ENCODE measurements at regions not wholly inside any gene's neighbourhood (a gene's known extent, or its start where the extent isn't known, plus 50 kb on each side); places are given as distances from the start of the nearest gene placed in this dataset.

DNA sequence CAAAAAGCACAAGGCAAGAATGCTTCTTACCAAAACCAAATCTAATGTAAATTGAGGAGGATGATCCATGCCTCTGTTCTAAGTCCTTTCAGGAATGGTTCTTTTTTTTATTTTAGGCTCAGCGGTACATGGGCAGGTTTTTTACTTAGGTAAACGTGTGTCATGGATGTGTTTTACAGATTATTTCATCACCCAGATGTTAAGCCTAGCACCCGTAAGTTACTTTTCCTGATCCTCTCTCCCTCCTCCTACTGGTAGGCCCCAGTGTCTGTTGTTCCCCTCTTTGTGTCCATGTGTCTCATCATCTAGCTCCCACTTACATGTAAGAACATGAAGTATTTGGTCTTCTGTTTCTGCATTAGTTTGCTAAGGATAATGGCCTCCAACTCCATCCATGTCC, 289.2 kb upstream of the THBS1 start:
- ATAC-seq: no peak

DNA sequence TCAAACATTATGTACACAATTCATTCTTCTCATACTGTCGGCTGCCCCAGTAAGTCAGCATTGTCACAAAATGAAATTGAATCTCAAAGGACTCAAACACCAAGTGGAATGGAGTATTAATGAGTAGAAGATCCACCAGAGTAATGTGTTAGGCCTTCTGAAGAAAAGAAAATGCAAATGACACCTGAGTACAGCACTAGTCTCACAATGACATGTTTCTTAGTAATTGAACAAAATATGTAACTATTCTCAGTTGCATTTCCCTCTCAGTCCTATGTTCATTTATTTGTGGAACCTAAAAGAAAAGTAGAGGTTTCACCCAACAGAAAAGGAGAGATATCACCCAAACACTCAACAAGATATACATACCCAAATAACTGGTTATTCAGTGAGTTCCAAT, 283.9 kb upstream of the THBS1 start:
- no peak for ATAC-seq

DNA sequence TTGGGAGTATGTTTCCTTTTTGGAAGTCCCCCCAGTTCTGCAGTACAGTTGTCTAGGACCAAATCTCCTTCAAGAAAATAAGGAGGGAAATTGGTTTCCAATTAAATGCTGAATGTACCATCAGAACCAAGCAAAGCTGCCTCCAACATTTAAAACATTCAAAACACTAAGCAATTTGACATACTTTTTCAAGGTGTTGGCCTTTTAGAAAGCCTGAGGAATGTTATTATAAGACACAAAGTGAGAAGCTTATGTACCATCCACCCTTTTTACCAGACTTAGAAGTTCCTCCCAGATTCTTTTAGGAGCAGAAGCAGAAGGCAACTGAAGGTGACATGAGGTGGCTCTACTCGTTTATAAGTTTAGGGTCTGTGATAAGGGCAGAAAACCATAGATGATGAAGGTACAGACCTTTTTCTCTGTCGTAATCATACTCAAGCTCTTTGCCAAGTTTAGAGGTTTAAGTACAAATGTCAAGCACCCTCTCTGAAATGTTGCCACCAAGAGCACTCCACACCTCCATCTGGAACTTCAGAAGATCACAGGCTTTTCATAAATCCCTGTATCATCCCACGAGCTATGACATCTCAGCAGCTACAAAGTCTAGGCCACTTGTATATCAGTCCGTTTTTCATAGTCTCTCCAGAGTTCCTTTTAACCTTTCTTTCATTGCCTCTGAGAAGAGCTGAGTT, 282.5 kb upstream of the THBS1 start:
- no peak for ATAC-seq

DNA sequence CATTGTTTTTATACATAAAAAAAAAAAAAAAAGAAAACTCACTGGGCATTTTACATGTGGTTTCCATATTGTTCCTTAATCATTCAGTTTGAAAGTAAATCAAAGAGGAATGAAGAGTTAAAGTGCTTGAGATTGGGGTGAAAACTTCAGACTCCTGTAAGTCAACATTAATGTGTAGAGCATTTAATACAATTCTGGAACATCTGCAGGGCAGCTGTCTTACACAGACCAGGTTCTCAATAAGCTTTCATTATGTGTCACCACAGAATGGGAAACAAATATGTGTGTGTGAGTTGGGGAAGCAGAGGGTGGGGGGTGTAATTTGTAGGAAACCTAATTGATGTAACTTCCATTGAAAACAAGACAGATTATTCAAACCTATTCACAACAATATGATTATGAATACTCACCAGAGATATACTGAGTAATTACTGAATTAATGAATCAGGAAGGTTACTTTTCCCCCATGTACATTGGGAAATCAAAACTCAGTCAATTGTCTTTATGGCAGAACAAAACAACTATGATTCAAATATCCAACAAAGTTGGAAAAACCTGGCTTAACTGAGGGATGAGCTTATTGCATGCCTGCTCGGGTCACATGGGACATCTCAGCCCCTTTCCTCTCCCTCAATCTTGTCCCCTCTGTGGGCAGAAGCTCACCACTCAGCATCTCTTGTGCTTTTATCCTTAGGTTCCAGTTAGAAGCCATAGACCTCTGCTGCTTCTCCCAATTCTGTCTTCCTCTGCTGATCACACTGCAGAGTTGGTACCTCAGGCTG, 281.2 kb upstream of the THBS1 start:
- ATAC-seq: no peak

DNA sequence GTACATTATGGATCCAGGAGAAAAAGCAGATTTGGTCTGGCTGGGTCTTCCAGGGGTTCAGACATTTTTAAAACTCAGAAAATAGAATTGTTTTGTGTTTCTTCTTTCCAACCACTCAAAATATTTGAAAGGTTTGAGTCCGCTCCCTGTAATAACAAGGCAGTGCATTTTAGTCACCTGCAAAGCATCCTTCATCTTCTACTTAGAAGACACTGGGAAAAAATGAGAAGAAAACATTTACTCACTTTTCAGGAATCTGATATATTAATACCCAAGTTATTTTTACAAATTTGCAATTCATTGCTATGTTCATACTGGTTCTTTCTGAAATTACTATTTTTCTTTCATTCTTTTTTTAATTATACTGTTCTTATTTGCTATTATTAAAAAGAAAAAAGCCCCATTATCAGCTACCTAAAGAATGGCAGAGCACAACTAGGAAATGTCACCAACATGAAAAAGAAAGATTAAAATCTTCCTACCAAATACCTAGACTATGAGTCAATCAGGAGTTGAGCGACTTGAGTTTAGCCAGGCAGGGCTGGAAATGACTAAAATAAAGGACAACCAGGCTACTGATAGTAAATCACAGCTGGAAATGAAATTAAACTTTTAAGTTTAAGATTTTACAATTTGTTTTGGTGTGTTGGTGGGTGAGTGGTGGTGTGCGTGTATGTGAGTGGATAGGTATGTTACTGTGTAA, 280.3 kb upstream of the THBS1 start:
- no peak for ATAC-seq

DNA sequence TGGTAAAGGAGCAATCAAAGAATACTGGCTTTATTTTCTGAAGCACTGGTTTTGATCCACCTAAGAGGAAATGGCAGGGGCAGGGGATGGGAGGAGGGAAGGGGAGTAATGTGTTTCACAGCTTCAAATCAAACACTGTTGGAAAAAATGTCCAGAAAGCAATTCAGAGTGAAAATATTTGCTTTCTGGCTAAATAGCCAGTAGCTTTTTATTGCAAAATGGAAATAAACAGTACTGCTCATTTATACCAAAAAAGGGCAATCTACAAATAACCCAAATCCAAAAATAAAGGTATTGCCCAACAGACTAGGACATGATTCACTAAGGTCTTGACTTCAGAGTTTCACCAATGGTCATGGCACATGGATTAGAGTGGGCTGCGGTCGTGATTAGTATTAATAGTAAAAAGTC, 279.3 kb upstream of the THBS1 start:
- no peak for ATAC-seq

DNA sequence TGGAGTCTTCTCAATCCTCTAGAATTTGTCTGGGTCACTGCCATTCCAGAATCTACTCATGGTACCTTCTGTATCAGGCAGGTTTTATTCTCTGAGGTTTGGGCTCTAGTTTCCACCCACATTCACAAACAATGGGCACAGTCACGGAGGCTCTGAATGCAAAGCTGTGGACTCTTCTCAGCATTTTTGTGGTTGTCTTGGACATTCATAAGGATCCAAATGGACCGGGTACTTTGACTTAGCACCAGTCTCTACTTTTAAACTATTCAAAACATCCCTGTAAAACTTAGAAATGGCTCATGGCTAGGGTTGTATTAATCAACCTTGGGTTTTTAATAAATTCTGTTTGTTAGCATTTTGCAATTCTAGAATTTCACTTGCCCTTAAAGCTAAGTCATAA, 277.9 kb upstream of the THBS1 start:
- ATAC-seq: no peak

DNA sequence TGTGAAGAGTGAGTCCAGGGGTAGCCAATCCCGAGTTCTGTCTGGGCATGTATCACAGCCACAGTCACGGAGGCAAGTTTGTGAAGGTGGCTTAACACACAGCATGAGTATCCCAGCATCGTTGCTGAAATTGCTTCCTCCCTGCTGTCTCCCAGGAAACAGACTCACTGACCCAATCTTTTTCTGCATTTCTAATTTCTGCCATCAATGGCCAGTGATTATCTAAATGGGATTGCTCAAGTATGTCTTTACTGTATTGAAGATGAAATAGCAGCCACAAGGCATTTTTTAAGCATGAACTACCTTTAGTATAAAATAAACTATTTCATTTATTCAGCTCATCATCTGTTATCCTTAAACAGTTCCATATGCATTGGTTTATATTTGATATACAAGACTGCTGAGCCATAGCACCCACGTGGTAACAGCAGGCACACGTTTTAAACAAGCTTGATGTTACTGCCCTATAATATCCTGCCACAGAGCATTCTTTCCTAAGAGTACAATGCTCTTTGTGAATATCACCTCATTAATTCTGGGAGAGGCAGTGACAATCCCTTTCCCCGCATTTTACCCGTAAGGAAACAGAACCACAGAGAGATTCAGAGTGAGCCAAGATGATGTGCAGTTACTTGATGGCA, 276.6 kb upstream of the THBS1 start:
- no peak for ATAC-seq

DNA sequence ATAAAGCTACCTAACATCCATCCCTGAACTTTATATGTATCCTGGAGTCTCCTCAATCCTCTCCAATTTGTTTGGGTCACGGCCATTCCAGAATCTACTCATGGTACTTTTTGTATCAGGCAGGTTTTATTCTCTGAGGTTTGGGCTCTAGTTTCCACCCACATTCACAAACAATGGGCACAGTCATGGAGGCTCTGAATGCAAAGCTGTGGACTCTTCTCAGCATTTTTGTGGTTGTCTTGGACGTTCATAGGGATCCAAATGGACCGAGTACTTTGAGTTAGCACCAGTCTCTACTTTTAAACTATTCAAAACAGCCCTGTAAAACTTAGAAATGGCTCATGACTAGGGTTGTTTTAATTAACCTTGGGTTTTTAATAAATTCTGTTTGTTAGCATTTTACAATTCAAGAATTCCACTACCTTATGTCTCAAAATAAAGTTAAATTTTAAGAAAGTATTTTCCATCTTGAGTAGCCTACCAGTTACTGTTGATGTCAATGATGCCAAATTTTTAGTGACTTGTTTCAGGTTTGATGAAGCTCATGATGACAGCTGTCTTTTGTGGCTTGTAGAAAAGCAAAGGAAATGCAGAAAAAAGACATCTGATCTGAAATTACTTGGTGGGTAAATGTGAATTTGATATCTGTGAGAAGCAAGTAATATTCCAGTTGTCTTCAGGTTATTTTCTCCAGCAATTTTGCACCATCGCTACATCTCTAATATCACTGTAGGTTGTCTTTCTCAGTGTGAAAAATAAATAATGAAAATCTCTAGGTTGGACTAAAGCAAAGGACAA, 275.7 kb upstream of the THBS1 start:
- no peak for ATAC-seq

DNA sequence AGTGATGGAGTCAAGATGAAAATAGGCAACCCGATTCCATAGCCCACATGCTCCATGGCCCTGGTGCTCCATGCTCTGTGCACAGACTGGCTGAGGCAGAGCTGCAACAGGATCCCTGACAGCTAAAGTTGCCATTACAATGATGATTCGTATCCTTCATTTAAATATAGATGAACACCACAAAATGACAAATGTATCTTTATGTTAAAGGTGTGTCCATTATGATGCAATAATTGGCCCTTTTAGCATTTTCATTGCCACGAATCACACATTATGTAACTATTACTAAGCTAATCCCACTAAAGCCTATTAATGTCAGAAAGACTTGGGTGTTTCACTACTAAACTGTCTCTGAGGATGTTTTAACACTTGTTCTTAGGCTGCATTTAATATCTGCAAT, 270.2 kb upstream of the THBS1 start:
- no peak for ATAC-seq

DNA sequence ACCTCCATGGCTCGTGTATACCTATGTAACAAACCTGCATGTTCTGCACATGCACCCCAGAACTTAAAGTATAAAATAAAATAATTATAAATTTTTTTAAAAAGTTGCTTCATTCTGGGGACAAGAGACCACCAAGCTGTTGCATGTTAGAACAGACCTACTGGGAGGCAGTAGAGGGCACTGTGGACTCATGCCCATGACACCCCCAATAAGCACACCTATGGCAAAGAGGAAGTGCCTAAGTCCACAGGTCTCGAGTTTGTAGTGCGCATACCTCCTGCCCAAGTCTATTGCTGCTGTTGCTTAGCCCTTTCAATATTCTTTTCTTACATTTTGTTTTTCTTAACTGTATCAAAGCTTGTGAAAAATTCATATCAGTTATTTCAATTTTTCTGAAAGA, 267.9 kb upstream of the THBS1 start:
- ATAC-seq: no peak

DNA sequence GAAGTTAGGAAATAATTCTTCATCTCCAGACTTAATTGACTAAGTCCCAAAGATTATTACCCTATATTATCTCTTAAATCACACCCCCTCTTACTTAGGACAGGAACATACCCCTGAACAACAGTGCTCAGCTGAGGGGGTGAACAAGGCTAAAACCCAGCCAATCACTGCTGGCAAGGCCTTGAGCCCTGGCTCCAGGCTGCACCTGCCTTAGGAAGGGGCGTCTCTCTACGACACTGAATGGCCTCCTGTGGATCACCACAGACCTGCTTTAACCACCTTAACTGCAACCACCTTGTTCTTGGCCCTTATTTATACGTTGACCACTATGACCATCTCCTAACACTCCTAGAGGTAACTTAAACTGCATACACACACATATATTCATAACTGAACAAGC, 267.4 kb upstream of the THBS1 start:
- ATAC-seq: no peak

DNA sequence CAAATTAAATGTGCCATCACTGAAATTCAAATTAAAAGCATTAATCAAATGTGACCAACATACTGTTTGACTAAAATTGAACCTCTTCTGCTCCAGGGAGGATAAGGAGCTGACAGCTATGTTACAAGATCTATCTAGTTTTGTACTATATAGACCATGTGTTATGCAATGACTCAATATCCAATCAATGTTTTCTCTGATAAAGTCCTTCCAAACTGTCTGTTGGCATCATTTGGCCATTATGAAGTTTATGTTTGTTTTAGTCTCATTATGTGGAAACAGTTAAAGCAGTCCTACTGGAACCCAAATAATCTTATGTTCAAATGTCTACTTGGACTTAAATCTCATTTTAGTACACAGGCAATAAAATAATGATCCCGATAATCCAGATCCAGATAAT, 267.0 kb upstream of the THBS1 start:
- ATAC-seq: no peak

DNA sequence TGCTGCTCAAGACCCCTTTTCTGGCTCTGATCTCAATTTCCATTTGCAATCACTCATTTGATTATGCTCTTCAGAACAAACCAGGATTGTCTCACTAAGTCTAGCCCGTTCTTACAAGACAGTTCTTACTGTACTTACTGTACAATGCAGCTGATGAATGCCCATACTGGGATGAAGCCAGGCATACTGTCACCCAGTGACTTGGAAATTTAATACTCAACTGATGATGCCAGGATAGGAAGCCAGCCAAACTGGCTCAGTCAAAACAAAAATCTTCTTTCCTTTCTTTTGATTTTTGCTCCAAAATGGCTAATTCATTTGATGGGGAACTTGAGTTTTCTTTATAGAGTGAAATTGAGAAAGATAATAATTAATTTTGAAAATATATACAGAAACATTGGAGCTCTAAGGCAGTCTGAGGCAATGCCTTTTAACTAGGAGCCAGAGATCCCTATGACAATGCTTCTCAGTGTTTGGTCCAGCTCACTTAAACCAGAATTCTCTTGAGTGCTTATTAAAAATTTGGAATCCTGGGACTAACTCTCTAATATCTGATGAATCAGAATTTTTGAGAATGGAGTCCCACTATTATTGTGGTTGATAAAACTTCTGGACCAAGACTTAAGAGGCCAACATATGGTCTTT, 265.6 kb upstream of the THBS1 start:
- ATAC-seq: no peak

DNA sequence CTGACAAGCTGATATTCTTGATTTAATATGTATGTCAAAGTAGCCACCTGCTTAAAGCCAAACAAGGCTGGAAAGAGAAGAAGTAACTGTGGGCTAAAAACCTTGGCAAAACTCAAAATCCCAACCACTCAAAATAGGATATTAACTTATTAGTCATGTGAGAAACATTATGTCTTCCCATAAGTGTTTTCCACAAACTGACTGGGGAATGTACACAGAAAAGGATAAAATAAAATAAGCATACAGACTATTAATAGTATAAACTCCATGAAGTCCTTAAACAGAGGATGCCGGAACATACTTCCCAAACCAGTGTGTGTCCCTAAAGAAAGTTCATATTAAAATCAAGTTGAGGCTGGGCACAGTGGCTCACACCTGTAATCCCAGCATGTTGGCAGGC, 263.7 kb upstream of the THBS1 start:
- no peak for ATAC-seq

DNA sequence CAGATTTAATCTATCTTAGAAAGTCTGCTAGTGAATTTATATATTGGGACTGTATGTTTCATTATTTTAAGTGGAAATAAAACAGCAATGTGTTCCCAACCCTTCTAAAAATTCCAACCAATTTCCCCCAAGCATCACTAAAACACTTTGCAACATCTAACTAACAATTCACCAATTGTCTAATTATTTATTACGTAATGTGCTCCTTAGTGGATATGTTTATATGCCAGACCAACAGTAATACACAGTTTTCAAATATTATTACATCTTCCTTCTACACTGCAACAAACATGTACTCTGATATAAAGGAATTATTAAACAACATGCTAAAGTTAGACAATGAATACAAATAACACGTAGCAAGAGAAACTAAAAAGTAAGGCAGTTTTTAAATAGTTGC, 262.6 kb upstream of the THBS1 start:
- no peak for ATAC-seq

DNA sequence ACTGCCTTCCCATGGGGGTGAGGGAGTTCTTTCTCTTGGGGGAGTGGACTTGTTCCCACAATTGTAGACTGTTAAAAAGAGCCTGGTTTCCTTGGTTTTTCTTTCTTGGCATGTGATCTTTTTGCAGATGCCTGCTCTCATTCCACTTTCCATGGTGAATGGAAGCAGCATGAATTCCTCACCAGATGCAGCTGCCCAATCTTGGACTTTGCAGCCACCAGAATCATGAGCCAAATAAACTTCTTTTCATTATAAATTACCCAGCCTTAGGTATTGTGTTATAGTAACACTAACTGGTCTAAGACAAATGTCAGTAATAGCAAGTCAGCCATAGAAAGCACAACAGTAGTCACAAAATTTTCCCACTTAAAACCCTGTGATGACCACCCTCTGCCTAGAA, 260.5 kb upstream of the THBS1 start:
- ATAC-seq: no peak

DNA sequence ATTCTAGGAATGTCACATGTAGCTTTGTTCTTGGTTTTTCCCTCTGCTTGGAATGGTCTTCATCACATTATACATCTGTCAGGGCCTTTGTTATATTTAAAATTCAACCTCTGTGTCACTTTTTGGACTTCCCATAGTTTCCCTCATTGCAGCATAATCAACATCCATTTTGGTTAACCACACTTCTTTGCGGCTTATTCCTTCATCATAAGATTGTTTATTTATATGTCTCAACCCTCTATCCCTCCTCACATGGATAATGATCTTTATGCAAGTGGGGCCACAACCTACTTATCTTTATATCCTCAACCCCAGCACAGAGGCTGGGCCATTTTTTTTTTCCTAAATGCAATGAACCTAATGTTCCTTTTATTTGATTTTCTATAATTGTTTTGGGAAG, 260.0 kb upstream of the THBS1 start:
- ATAC-seq: no peak

DNA sequence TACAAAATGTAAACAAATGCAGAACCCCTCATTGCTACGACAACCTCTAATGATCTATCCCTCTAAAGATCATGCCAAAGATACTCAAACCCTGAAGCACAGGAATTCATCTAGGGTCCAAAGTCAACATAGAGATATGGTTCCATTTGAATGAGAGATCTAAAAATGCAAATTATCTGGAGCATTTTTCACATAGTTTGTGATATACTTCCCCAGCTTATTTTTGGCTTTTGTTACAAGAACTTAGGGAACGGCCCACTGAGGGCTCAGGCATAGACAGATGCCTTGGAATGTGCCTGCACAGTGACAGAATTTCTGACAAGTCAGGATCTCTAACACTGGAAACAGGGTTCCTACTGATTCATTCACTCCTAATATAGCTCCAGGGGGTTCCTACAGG, 258.9 kb upstream of the THBS1 start:
- ATAC-seq: no peak

DNA sequence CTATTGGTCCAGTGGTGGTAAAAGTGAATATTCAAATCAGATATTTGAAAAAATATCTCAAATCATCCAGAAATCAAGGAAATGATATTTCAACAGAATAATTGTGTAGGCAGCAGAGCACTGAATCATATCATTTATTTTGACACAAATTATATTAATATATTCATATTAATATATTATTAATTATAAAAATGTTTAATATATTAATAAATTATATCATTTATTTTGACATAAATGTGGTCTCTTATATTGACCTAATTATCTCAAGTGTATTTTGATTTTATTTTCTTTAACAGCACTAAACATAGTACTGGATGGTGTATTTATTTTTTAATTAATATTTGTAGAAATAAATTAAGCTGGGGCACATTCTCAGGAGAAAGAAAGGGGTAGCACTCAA, 257.7 kb upstream of the THBS1 start:
- no peak for ATAC-seq

DNA sequence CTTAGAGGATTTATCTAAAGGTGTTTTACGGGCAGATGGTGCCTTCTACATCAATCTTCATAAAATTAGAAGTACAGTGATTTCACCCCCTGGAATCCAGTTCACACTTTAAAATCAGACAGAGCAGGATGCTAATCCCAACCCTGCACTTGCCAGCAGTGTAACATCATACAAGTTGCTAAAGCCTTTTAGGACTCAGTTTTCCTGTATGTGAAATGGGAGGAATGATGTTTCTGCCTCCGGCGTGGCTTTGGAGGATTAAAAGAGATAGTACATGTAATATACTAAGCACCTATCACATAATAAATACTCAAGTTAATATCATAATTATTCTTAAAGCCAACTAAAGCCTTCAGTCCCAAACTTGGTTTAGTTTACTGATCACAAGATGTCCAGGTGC, 257.2 kb upstream of the THBS1 start:
- no peak for ATAC-seq

DNA sequence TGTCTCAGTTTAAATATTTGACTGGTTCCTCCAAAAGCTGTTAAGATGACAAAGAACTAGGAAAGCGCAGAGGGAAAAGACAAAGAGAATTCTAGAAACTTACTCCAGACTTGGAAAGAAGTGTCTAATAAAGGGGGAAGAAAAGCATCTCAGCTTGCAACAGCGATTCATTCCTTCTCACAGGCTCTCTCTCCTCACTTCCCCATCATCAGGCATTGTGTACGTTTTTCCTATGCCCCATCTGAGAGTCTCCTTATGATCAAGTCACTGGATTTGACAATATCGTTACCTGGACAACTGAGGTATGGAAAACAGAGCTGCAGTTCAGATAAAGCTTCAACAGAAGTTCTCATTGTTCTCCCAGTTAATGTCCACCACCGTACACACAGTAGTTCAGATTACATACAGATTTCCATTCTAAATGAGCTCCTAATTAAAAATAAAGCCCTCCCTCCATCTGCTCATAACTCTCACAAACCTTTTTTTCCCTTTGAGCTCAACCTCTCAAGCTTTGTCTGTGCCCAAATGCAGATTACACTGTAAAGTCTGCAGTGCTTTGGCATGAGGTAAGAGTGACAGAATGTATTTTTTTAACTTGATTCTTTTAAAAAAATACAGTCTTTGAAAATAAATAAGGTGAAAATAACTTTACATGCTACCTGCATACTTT, 254.4 kb upstream of the THBS1 start:
- ATAC-seq: no peak

All from activated CD4-positive, CD25-positive, alpha-beta regulatory T cell treated with anti-CD3 and anti-CD28 coated beads, Interleukin-2, amount 50 U/mL, for 24 hours (primary cell).